HG03520 (cell line): ENCODE measurements at regions not wholly inside any gene's neighbourhood (a gene's known extent, or its start where the extent isn't known, plus 50 kb on each side); places are given as distances from the start of the nearest gene placed in this dataset.
"Not testable (repeated sequence)": the region's sequence is repeated elsewhere in the genome, so short reads cannot be mapped to it uniquely, and the experiment has no call there.

Experiments used
- ATAC-seq: cut with Tn5 transposase; IDR thresholded peaks from one replicate; pipeline ENCODE4 v1.9.1; 2021; ENCODE audit warnings: mild to moderate bottlenecking, moderate library complexity; ENCODE audit not compliant: unreplicated experiment

DNA sequence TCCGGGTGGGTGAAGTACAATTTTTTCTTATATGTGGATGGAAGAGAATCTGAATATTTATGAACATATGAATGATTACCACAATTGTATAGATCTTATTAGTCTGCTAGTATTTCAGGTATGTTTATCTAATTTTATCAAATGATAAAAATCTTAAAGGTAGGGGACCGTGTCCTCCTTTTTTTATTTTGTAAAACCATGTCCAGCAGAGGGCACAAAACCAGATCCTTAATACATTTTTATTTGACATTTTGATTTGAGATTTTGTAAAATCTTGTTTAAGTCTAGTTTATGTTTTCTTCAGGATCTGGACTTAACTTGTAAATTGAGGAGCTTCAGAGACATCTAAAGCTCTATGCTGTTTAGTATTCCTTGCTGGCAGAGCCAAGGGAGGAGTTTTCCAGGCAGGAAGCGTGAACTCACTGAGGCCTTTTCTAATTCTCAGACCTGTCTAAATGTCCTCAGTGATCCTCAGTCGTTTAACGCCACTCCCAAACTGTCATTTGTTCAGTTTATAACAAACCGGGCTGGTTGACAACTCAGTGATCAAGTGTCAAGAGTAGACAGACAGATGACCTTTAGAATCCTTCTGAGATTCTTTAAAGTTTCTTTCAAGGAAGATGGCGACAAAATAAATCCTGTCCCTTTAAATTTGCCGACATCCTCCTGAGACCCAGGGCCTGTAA is 263.9 kb downstream of the KTN1 start:
- no peak for ATAC-seq

DNA sequence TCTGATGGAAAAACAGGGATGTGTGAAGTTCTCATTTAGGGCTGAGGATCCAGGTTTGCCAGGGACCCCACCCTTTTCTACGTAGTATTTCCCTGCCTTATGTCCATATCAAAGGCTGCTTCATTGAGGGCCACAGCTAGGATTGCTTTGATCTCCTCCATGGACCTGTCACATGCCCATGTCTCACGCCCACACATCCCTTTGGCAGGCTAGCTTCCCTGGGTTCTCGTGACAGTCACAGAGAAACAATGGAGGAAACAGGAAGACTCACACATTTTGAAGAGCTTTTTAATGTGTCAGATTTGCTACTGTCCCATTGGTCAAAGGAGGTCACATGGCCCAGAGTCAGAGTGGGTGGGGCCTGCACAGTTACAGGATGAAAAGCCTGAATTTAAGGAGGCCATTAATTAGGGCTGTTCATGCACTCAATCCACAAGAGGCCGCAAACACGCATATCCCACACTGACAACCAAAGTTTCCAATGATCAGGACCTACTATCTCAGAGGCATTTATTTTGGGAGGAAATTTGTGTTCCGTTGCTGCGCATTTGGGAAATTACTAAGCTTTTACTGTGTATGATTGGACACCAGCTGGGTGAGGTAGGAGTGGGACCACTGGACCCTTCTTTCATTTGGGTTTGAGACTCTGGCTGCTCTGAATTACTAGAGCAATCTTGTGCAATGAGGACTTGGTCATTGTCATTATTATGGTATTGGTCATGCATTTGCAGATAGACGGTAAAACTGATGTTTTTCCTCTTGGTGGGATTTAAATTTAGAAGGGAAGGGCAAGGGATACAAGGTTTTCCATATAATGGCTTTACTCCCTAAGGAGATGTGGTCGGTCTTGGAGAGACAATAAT is 266.2 kb downstream of the KTN1 start:
- ATAC-seq = no peak

- no peak for ATAC-seq
Measured at GRCh38 chr14:55846826-55847446, 266.9 kb downstream of the KTN1 start.

DNA sequence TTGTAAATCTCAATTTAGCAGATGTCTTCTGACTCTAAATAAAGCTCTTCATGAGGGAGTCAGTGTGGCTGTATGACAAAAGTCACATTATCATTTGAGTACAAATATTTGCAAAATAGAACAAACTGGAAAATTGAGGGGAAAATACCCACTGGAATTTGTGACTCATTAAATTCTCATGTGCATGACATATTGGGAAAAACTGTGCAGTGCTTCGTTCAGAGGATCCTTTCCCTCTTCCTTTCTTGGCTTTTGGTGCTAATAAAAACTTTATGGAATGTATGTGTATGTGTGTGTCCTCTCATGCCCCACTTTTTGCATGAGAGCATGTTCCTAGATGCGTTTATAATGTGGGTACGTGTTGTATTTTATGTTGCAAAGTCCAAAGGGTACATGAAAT is 267.8 kb downstream of the KTN1 start:
- no peak for ATAC-seq

DNA sequence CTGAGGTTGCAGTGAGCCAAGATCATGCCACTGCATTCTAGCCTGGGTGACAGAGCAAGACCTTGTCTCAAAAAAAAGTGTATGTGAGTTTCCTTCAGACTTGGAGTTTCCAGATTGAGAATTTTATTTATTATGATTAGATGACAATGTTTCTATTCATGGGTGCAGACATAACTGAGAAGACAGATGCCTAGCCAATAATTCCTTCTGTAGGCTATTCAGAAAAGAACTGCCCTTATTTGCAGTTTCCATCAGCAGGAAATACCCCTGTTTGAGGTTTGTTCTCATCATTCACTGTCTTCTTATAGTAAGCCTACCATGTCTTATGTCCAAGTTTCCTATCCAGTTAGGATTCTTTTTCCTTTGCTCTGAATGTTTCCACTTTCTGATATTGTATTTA is 269.0 kb downstream of the KTN1 start:
- ATAC-seq = no peak

DNA sequence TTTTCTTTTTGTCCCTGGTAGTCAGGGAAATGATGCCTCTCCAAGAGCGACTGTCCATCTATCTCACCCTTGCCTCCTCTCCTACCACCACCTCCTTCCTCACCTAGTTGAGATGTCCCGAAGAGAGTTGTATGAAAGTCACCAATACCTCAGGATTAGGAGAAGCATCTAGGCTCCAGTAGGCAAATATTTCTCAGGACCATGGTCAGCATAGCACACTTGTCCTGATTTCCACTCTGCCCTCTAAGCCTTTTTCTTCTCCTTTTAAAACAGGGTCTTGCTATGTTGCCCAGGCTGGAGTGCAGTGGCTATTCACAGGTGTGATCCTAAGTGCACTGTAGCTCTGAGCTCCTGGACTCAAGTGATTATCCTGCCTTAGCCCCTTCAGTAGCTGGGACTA is 268.4 kb upstream of the PELI2 start:
- ATAC-seq = no peak

DNA sequence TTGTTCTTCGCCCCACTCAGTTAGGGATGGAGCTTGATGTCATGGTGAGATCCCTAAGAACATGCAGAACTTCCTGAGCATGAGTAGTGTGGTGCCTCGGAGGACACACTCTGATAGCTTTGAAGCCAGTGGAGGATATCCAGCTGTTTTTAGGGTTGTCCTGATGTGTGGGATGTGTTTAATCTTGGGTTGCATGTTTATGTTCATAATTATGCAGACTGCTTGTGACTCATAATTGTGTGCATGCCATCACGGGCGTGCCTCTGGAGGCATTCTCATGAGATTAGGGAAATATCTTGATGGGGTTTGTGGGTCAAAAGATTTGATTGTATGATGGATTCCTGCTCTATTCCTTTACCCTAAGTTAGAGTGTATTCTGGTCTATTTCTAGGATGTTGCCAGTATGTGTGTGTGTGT is 267.4 kb upstream of the PELI2 start:
- no peak for ATAC-seq

- ATAC-seq = no peak
Measured at GRCh38 chr14:55851301-55851700, 266.9 kb upstream of the PELI2 start.

- no peak for ATAC-seq
Measured at GRCh38 chr14:55851961-55852360, 266.2 kb upstream of the PELI2 start.

- no peak for ATAC-seq
Measured at GRCh38 chr14:55855751-55856150, 262.5 kb upstream of the PELI2 start.

GRCh38 chr14:55858604-55859003 is 259.6 kb upstream of the PELI2 start:
- no peak for ATAC-seq

DNA sequence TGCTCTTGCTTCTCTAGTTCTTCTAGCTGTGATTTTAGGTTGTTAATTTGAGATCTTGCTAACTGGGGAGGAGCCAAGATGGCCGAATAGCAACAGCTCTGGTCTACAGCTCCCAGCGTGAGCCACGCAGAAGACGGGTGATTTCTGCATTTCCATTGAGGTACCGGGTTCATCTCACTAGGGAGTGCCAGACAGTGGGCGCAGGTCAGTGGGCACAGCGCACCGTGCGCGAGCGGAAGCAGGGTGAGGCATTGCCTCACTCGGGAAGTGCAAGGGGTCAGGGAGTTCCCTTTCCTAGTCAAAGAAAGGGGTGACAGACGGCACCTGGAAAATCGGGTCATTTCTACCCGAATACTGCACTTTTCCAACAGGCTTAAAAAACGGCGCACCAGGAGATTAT is 256.6 kb upstream of the PELI2 start:
- ATAC-seq = not testable (repeated sequence)

DNA sequence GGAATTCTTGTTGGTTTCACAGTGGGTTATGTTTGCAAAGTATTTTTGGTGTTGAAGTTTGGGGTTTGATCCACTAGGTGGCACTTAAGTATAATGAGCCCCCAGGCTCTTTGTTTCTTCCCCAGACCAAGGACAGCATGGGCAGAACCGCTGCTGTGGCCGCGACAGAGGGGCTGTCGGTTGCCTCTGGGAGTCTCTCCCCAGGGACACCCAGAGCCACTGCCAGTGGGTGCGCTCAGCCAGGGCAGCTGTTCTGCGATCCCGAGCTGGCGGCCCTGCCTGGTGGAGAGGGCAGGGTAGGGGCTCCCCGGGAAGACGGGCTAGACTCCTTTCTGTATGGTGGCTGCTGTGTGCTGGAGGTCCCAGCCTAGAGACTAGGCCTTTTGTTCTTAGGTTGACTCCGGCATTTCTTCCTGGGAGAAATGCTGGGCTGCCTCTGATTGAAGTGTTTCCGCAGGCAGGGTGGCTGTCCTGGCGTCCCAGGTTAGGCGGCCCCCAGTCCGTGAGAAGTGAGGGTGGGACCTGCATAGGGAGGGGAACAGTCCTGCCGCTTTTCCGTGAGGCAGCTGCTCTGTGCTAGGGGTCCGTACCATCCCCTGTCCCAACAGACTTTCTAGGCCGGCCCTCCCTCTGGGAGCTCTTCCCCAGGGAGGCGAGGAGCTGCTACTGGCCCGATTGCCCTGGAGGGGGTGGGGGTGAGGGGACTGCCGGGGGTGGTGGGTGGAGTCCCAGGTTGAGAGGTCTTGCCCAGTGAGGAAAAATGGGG is 253.1 kb upstream of the PELI2 start:
- no peak for ATAC-seq

DNA sequence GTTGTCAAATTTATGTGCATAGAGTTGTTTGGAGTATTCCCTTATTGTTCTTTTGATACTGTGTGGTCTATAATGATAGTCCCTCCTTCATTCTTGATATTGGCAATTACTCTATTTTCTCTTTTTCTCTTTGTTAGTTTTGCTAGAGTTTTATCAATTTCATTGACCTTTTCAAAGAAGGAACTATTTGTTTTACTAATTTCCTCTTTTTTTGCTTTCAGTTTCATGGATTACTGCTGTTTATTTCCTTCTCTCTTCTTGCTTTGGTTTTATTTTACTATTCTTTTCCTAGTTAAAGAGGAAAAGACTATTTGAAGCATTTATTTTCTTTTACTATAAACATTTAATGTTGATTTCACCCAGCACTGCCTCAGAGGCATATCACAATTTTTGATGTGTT is 250.9 kb upstream of the PELI2 start:
- no peak for ATAC-seq

GRCh38 chr14:55867719-55868118 is 250.5 kb upstream of the PELI2 start:
- ATAC-seq = no peak

- no peak for ATAC-seq
Measured at GRCh38 chr14:55869397-55870049, 248.7 kb upstream of the PELI2 start.

- ATAC-seq = no peak
Measured at GRCh38 chr14:55873169-55873568, 245.0 kb upstream of the PELI2 start.

DNA sequence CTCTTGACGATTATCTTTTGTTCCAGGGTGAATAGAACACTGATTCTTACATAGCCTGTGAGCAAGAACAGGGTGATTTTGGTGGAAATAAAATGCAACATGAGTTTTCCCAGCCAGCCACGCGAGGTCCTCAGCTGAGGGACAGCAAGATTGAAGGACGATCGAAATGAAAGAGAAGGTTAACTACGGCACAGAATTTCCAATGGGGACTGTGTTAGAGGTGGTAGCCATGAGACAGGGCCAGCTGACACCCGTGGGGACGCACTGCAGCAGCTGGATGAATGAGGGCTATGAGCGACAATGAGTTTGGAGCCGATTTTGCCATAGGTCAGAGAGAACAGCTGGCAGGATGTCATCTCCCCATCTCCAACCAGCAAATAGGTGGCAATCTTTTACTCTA is 243.4 kb upstream of the PELI2 start:
- no peak for ATAC-seq

DNA sequence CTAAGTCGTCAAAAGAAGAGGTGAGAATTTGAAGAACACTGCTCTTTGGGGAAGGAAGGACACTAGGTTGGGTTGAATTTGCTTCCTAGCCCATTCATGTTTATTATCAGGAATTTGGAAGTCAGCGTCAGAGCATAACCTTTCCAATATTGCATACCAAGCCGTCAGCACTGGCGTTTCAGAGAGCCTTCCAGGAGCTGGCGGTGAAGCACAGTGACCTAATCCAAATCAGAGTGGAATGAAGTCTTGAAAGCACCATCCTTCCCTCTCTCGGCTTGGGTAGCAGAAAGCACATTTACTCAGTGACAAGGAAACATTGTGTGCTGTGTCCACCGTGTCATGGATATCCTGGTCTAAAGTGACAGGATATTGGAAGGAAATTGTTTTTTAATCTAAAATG is 240.3 kb upstream of the PELI2 start:
- no peak for ATAC-seq

- ATAC-seq = no peak
Measured at GRCh38 chr14:55881577-55882241, 236.5 kb upstream of the PELI2 start.
